AG08395 (cell line): ENCODE measurements at regions not wholly inside any gene's neighbourhood (a gene's known extent, or its start where the extent isn't known, plus 50 kb on each side); places are given as distances from the start of the nearest gene placed in this dataset.

Source experiments
- DNase-seq: peaks from one replicate; pipeline ENCODE4 v3.0.0; 2012; ENCODE audit warnings: mixed read lengths, low spot score

DNA sequence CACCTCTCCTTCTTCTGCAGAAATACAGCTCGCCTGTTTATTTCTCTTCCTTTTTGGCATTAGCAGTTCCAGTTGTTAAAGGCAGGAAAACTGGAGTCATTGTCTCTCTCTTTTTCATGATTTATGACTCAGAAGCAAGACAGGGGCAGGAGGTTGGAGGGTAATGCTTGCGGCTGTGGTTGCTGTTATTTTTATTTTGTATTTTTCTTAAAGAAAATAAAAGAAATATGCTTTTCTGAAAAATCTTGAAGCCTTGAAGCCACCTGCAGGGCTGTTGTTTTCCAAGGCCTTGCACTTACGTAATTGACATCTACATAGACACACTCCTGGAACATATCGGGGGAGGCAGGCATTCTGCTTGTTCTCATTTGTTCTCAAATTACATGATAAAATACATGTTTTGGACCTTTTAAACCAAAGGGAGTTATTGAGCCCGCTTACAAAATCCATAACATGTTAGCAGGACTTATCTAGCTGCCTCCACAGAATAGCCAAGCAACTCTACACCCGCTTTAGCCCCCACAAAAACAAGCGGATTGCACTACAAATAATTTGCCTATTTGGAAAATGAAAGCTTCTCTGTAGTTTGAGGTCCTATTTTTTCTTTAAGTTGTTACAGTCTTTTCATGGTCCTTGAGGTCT is 1004.6 kb upstream of the NR2F2 start:
- no peak for DNase-seq

- no peak for DNase-seq
These were observed 1003.9 kb upstream of the NR2F2 start for GRCh38 chr15:95326431-95327182.

GRCh38 chr15:95327183-95327525 is 1003.3 kb upstream of the NR2F2 start:
- no peak for DNase-seq

- no peak for DNase-seq
These were observed 1002.8 kb upstream of the NR2F2 start for GRCh38 chr15:95327661-95328060.

- DNase-seq: no peak
These were observed 1001.9 kb upstream of the NR2F2 start for GRCh38 chr15:95328559-95328958.

DNA sequence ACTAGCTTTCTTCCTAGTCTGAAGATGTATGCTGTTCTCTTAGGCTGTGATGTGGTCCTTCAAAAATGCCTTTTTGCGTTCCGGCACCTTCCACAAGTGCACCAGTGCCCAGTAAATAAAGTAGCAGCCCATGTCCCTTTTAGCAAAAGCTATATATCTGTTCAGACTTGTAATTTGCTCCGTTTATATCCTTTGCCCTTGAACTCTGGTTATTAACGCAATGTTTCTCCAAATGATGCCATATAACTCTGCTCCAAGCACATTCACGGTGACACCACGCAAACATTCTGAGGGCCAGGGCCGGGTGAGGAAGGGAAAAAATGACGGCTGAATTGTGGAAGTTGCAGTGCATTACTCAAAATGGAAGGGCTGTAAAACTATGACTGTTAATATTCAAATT is 1001.1 kb upstream of the NR2F2 start:
- no peak for DNase-seq

DNA sequence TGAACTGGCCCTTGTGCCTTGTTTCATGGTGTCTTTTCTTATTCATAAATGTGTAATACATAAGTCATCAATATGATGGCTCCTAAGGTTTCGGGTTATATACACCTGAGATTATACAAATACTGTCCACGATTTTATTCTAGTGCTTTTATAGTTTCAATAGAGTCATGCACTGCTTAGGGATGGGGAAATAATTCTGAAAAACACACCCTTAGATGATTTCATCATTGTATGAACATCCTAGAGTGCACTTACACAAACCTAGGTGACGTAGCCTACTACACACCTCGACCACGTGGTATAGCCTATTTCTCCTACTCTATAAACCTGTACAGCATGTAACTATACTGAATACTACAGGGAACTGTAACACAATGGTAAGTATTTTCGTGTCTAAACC is 988.8 kb upstream of the NR2F2 start:
- DNase-seq: no peak

GRCh38 chr15:95345867-95346266 is 984.6 kb upstream of the NR2F2 start:
- no peak for DNase-seq

GRCh38 chr15:95346721-95347475 is 983.6 kb upstream of the NR2F2 start:
- no peak for DNase-seq

GRCh38 chr15:95347837-95348236 is 982.7 kb upstream of the NR2F2 start:
- no peak for DNase-seq

GRCh38 chr15:95350908-95351307 is 979.6 kb upstream of the NR2F2 start:
- no peak for DNase-seq

DNA sequence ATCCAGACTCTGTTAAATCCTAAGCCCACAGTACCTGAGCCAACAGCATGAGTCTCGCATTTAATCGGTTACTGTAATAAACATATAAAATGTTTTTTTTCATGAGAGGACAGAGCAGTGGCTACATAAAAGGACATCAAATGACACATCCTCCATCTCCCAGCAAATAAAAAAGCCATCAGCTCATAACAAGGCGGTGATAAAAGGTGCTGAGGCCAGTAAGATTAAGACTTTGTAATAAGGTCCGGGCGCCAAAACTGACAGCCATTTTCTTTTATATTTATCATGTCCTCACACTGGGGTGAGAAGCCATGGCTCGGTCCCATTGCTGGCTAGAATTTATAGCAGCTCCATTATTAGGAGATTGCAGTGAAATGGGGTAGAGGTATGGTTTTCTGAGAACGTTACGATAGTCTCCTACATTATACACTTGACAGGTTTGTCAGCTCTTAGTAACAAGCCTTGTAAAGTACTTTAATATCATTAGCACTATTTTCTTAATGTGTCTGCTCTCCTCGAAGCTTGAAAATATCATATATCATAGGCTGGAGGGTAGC is 977.8 kb upstream of the NR2F2 start:
- DNase-seq: no peak

DNA sequence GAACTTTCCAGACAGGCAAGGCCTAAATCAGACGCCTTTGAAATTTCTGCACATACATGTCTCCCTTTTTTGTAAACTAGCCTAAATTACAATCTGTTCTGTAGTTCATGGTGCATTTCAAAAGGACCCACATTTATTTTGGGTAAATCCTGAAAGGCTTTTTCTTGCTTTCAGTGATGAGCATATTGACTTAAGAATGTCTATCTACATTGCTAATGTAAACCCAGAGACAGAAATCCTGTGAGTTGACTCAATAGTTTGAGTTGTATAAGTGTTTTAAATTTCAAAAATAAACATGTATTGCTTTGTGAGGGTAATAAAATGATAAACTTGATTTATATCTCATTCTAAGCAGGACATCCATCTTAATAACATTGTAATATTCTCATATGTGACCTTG is 977.0 kb upstream of the NR2F2 start:
- no peak for DNase-seq

GRCh38 chr15:95359966-95360365 is 970.5 kb upstream of the NR2F2 start:
- DNase-seq: no peak

GRCh38 chr15:95362306-95362705 is 968.2 kb upstream of the NR2F2 start:
- no peak for DNase-seq

GRCh38 chr15:95363646-95364045 is 966.9 kb upstream of the NR2F2 start:
- DNase-seq: no peak

- no peak for DNase-seq
These were observed 964.9 kb upstream of the NR2F2 start for GRCh38 chr15:95365511-95366107.

DNA sequence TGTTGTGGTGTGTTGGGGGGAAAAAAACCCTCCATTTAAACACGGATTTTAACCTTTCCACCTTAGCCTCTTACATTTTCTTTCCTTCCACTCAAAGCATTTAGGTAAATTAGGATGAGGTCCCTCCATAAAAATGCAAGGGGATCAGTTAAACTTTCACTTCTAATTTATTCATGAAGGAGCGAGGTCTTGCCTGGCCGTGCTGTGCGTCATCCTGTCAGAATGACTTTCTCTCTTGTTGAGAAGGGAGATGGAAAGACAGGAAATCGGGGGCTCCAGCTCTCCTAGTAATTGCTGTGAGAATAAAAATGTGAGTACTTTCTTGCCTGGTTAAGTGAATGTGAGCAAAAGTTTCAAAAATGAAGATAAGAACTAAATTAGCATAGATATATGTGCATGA is 962.3 kb upstream of the NR2F2 start:
- no peak for DNase-seq

DNA sequence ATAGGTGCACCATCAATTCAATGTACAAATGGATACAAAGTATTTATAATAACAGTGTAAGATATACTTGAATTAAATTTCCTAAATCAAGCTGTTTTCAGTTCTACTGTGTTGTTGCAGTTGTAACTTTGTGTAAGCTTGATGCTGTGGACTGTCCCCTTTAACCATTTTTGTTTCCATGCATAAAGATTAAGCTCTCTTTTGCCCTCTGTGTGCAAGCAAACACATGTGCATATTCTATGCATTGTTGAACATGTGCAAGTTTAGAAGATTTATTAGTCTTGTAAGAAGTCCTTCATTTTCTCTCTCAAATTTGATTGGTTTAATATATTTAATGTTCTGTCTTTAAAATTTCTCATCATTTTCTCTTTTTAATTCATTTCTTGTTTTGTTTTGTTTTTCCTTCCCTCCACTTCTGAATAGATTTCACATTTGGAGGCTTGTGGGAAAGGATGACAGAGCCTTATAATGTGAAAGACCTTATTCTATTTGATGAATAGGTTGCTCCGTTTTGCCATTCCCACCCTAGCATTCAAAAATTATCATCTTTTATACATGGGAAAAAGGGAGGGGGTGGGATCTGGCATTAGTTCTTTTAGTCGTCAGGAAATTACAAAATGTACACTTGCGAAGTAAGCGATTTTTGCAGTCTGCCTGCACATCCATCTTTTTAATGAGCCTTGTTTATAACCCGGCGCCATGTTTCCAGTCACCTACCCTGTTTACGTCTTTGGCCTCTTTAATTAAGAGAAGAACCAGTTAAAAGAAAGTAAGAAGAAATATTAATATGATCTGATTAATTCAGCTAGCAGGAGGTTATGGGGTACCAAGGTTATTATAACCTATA is 961.5 kb upstream of the NR2F2 start:
- DNase-seq: no peak

GRCh38 chr15:95370291-95370690 is 960.2 kb upstream of the NR2F2 start:
- DNase-seq: no peak

DNA sequence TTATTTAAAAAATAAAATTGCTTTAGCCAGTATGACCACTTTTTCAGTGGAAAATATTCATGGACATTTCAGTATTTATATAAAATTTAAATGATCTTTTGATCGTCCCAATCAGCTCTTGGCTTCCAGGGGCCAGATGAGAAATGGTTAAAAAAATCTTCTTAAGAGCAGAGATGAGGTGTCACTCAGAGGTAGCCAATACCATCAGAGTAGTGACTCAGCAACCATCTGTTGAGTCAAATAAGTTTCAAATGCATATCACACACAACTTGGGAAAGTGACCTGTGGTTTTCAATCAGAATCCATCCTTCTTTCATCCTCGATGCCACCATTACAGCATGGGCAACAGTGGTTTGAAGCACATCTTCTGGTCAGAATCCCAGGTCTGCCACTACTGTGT is 958.8 kb upstream of the NR2F2 start:
- no peak for DNase-seq

DNA sequence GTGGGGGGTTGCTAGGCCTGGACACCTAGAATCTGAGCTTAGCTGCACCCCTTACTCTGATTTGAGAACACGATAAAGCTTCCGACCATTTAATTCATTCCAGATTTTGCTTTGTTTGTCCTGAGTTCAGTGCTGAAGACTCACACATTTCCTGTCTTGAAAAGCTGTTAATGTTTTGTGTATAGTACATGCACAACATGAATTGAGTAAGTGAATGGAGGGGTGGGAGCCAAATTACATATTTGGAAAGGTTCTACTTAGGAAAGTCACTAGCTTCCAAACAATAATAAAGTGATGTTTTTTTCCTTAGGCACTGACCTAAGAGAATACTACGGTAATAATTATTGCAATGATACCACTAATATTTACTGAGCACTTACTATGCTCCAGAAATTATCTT is 955.2 kb upstream of the NR2F2 start:
- no peak for DNase-seq
